H1 (cell line): ENCODE measurements at regions not wholly inside any gene's neighbourhood (a gene's known extent, or its start where the extent isn't known, plus 50 kb on each side); places are given as distances from the start of the nearest gene placed in this dataset.

Experiments
- CTCF ChIA-PET: fragments of 300-600 bp; sonication (Branson Sonifier 250); formaldehyde crosslinking; loops from one replicate; lab custom pipeline; 2021; ENCODE audit not compliant: partially characterized antibody; lab: Charles Lee
- POLR2A ChIA-PET: fragments of 300-600 bp; sonication (Branson Sonifier 250); formaldehyde crosslinking; loops from one replicate; lab custom pipeline; 2021; ENCODE audit warnings: inconsistent platforms; ENCODE audit not compliant: partially characterized antibody; lab: Charles Lee
- DNase-seq, 2 experiments: peaks; one replicate each; pipeline versions ENCODE4 v3.0.0 to v3.0.0-alpha.2; 2010 to 2022; ENCODE audit warnings: low spot score in 2 of 2, low read depth in 1 of 2, mixed read lengths in 1 of 2
- FAIRE-seq: peaks from 2 replicates; lab custom pipeline; 2011; peaks lifted over from hg19 to GRCh38; lab: Jason Lieb, UNC
- H2AFZ ChIP-seq: 2 replicates; pipeline ENCODE4 v1.8.1; 2012; ENCODE audit warnings: low read length, inconsistent platforms
- H2AK5ac ChIP-seq: 2 replicates; pipeline ENCODE4 v1.6.1; 2013; ENCODE audit warnings: low read depth, low read length
- H2BK120ac ChIP-seq: replicated peaks from 2 replicates; pipeline ENCODE3; 2013; ENCODE audit warnings: low read depth, low read length, inconsistent platforms
- H2BK12ac ChIP-seq: 2 replicates; pipeline ENCODE4 v1.6.1; 2013; ENCODE audit warnings: low read depth, low read length
- H2BK15ac ChIP-seq: 2 replicates; pipeline ENCODE4 v1.6.1; 2013; ENCODE audit warnings: low read length
- H2BK20ac ChIP-seq: 2 replicates; pipeline ENCODE4 v1.6.1; 2013; ENCODE audit warnings: low read length
- H2BK5ac ChIP-seq: 2 replicates; pipeline ENCODE4 v1.6.1; 2013; ENCODE audit warnings: low read depth, low read length
- H3K14ac ChIP-seq: 2 replicates; pipeline ENCODE4 v1.6.1; 2013; ENCODE audit warnings: inconsistent platforms; ENCODE audit not compliant: insufficient read length
- H3K18ac ChIP-seq: 2 replicates; pipeline ENCODE4 v1.6.1; 2013; ENCODE audit warnings: low read length; ENCODE audit errors: extremely low read depth
- H3K23ac ChIP-seq: 2 replicates; pipeline ENCODE4 v1.6.1; 2013; ENCODE audit warnings: inconsistent platforms; ENCODE audit not compliant: insufficient read length
- H3K23me2 ChIP-seq: 2 replicates; pipeline ENCODE4 v1.6.1; 2013; ENCODE audit warnings: low read depth, low read length
- H3K27ac ChIP-seq: 2 replicates; pipeline ENCODE4 v1.6.1; 2011; ENCODE audit warnings: low read depth, low read length, inconsistent platforms
- H3K27me3 ChIP-seq, 4 experiments: replicated peaks in 1 of 4; 1 replicate in 1 of 4; 2 replicates in 3 of 4; pipeline versions ENCODE4 v1.6.1 to v1.8.1; 2011 to 2013; ENCODE audit warnings: low read length in 3 of 4, mild to moderate bottlenecking in 3 of 4, inconsistent platforms in 2 of 4, mixed read lengths in 2 of 4, moderate library complexity in 1 of 4; ENCODE audit not compliant: control insufficient read depth in 3 of 4, insufficient read depth in 3 of 4; ENCODE audit errors: extremely low read depth in 1 of 4
- H3K36me3 ChIP-seq, 4 experiments: 2 replicates each; pipeline versions ENCODE4 v1.6.1 to v1.8.1; 2011 to 2013; ENCODE audit warnings: mild to moderate bottlenecking in 4 of 4, low read length in 3 of 4, moderate library complexity in 2 of 4, control low read depth in 1 of 4, inconsistent platforms in 1 of 4; ENCODE audit not compliant: insufficient read depth in 4 of 4, control insufficient read depth in 2 of 4
- H3K4ac ChIP-seq: replicated peaks from 2 replicates; pipeline ENCODE3; 2013; ENCODE audit warnings: low read length, low read depth, mixed read lengths, inconsistent platforms; ENCODE audit not compliant: insufficient read length
- H3K4me1 ChIP-seq, 4 experiments: replicated peaks in 1 of 4; 1 replicate in 1 of 4; 2 replicates in 3 of 4; pipeline versions ENCODE4 v1.6.1 to v1.8.1; 2011 to 2013; ENCODE audit warnings: low read length in 3 of 4, inconsistent platforms in 2 of 4, mixed read lengths in 1 of 4; ENCODE audit not compliant: insufficient read depth in 4 of 4, control insufficient read depth in 3 of 4
- H3K4me2 ChIP-seq, 2 experiments: 2 replicates each; pipeline versions ENCODE4 v1.6.1 to v1.8.1; 2011 to 2013; ENCODE audit warnings: low read depth in 2 of 2, low read length in 2 of 2, control low read depth in 1 of 2, inconsistent platforms in 1 of 2, mild to moderate bottlenecking in 1 of 2; ENCODE audit not compliant: insufficient read depth in 1 of 2
- H3K4me3 ChIP-seq, 4 experiments: fragments of 200-600, 300-600 bp in 1 of 4; sonication (generic), shearing (Covaris generic), sonication (Bioruptor Twin) in 1 of 4; 2 replicates each; pipeline versions ENCODE4 v1.5.1 to v1.8.1; 2011 to 2016; ENCODE audit warnings: low read length in 4 of 4, low read depth in 3 of 4, control low read depth in 2 of 4, inconsistent platforms in 2 of 4, mild to moderate bottlenecking in 2 of 4, mixed read lengths in 1 of 4, moderate library complexity in 1 of 4; ENCODE audit not compliant: insufficient read depth in 2 of 4; ENCODE audit errors: extremely low read depth in 1 of 4
- H3K56ac ChIP-seq: replicated peaks from 2 replicates; pipeline ENCODE3; 2013; ENCODE audit warnings: low read depth, mild to moderate bottlenecking, mixed read lengths, low read length, inconsistent platforms; ENCODE audit not compliant: insufficient read length
- H3K79me1 ChIP-seq: 2 replicates; pipeline ENCODE4 v1.6.1; 2013; ENCODE audit warnings: low read depth, low read length, control low read depth
- H3K79me2 ChIP-seq, 2 experiments: 2 replicates each; pipeline versions ENCODE4 v1.6.1 to v1.8.1; 2012 to 2013; ENCODE audit warnings: low read length in 2 of 2, mild to moderate bottlenecking in 2 of 2, inconsistent platforms in 1 of 2; ENCODE audit not compliant: insufficient read depth in 2 of 2, control insufficient read depth in 1 of 2
- H3K9ac ChIP-seq, 4 experiments: replicated peaks in 1 of 4; 1 replicate in 1 of 4; 2 replicates in 3 of 4; pipeline versions ENCODE4 v1.6.1 to v1.8.1; 2011 to 2013; ENCODE audit warnings: low read depth in 3 of 4, low read length in 3 of 4, control low read depth in 2 of 4, mild to moderate bottlenecking in 2 of 4, moderate library complexity in 2 of 4, inconsistent platforms in 1 of 4; ENCODE audit errors: extremely low read depth in 1 of 4
- H3K9me3 ChIP-seq, 2 experiments: 2 replicates each; pipeline versions ENCODE4 v1.6.1 to v1.8.1; 2012 to 2013; ENCODE audit warnings: mild to moderate bottlenecking in 2 of 2, moderate library complexity in 2 of 2, control low read depth in 1 of 2, inconsistent platforms in 1 of 2, low read depth in 1 of 2, low read length in 1 of 2, mixed read lengths in 1 of 2; ENCODE audit not compliant: insufficient read depth in 2 of 2
- H4K20me1 ChIP-seq, 2 experiments: replicated peaks in 1 of 2; 2 replicates each; pipeline versions ENCODE3 to v1.8.1; 2011 to 2013; ENCODE audit warnings: inconsistent platforms in 2 of 2, low read length in 2 of 2, mild to moderate bottlenecking in 1 of 2; ENCODE audit not compliant: insufficient read depth in 2 of 2, control insufficient read depth in 1 of 2
- H4K5ac ChIP-seq: 2 replicates; pipeline ENCODE4 v1.6.1; 2013; ENCODE audit warnings: low read length, low read depth, mixed read lengths, inconsistent platforms; ENCODE audit not compliant: insufficient read length
- H4K8ac ChIP-seq: 2 replicates; pipeline ENCODE4 v1.8.0; 2013; ENCODE audit warnings: mild to moderate bottlenecking, moderate library complexity, low read length, inconsistent platforms; ENCODE audit not compliant: insufficient read depth; ENCODE audit errors: extremely low read depth
- H4K91ac ChIP-seq: replicated peaks from 2 replicates; pipeline ENCODE3; 2013; ENCODE audit warnings: low read length, mixed read lengths, inconsistent platforms; ENCODE audit not compliant: insufficient read length
- GABPA ChIP-seq: IDR thresholded peaks from 2 replicates; pipeline ENCODE4 v1.6.1; 2011; ENCODE audit warnings: mild to moderate bottlenecking, low read length, moderate library complexity, borderline replicate concordance; ENCODE audit not compliant: insufficient read depth
- RNF2 ChIP-seq: fragments of 200-900, 300-1000 bp; sonication (generic); IDR thresholded peaks from 2 replicates; pipeline ENCODE4 v1.7.1; 2016; ENCODE audit warnings: borderline replicate concordance, low read depth, mild to moderate bottlenecking, antibody characterized with exemption, low read length; ENCODE audit not compliant: poor library complexity, severe bottlenecking; ENCODE audit errors: missing control alignments
- WGBS, 2 experiments: shearing (Covaris generic) in 1 of 2; methylation state at CpG; one replicate each; pipeline versions ENCODE4 v1.1.6 to v1.1.7; 2013 to 2015; ENCODE audit warnings: low lambda C conversion rate in 2 of 2, mixed read lengths in 2 of 2, inconsistent platforms in 1 of 2, low coverage in 1 of 2, missing lambda C conversion rate in 1 of 2; ENCODE audit not compliant: insufficient replicate concordance in 2 of 2, insufficient coverage in 1 of 2, insufficient read length in 1 of 2; ENCODE audit errors: extremely low coverage in 1 of 2, missing lambda C conversion rate in 1 of 2; 5-methylcytosine and 5-hydroxymethylcytosine counted together

DNA sequence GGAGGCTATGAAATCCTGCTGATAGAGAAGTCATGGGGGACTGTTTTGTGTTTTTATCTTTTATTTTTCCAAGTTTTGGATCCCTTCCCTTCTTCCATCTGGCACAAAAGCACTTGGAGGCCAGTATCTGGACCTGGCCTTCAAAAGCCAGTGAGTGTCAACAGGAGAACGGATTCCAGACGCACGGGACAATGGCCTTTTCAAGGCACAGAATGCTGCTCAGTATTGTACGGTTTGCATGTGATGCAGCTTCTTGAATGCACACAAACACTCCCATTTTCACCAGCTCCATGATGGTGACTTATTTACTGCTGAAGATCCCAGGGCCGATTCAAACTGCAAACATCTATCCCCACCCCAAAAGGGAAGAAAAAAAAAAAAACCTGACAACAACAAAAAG is 145.4 kb downstream of the CPEB2 start:
- Histone ChIP-seq H3K4me3 (no peak overlapping the region), H3K4me2 (no peak overlapping the region), H2AK5ac (no peak overlapping the region), H4K5ac (no peak overlapping the region), H3K56ac (no peak overlapping the region), H3K18ac (no peak overlapping the region), H4K8ac (no peak overlapping the region), H3K27me3 (no peaks in the 10 kb centered on the region), H3K14ac (no peak overlapping the region), H3K4me1 (peaks cover 6 to 11% (median 9%) of the 10 kb centered on the region in 4 experiments), H2BK15ac (no peak overlapping the region), H2AFZ (no peak overlapping the region), H2BK12ac (no peak overlapping the region), H3K23ac (no peak overlapping the region), H3K9me3 (no peaks in the 10 kb centered on the region), H4K91ac (no peak overlapping the region), H3K36me3 (no peaks in the 10 kb centered on the region), H3K9ac (no peak overlapping the region), H3K79me1 (no peaks in the 10 kb centered on the region), H2BK5ac (no peak overlapping the region), H2BK120ac (no peak overlapping the region), H3K79me2 (no peaks in the 10 kb centered on the region), H2BK20ac (no peak overlapping the region), H3K4ac (no peak overlapping the region), H3K27ac (no peak overlapping the region), H4K20me1 (no peaks in the 10 kb centered on the region), H3K23me2 (no peaks in the 10 kb centered on the region; the same call in 1 of the 2 replicates)
- 87% methylated on average over 5 of the region's 5 CpGs; no CpG with 5 or more reads in 1 of the 2 experiments for WGBS, 2 experiments
- no peak for DNase-seq
- no peak for FAIRE-seq
- ChIA-PET CTCF (no interaction called here), POLR2A (interaction anchor here (0.7 kb wide), 1 partner anchor 14 kb away, joined by 3 read pairs; no protein-coding TSS in a partner anchor)
- TF ChIP-seq RNF2 = no peak
- no peak for TF ChIP-seq GABPA
